Muscle of arm (tissue), 1 donor: ENCODE measurements at regions not wholly inside any gene's neighbourhood (a gene's known extent, or its start where the extent isn't known, plus 50 kb on each side); places are given as distances from the start of the nearest gene placed in this dataset.
"Not testable (repeated sequence)": the region's sequence is repeated elsewhere in the genome, so short reads cannot be mapped to it uniquely, and the experiment has no call there.

ENCODE experiments used
- DNase-seq: peaks from one replicate; pipeline ENCODE4 v3.0.0-alpha.2; 2013

- DNase-seq: not testable (repeated sequence)
These were observed 470.0 kb upstream of the DIAPH2 start for GRCh38 chrX:96214681-96215080.

- DNase-seq: no peak
These were observed 460.4 kb upstream of the DIAPH2 start for GRCh38 chrX:96224279-96224678.

- DNase-seq: peak; percentile 59
These were observed 439.7 kb upstream of the DIAPH2 start for GRCh38 chrX:96244955-96245354.

- peak; percentile 54 for DNase-seq
These were observed 438.2 kb upstream of the DIAPH2 start for GRCh38 chrX:96246436-96246835.
